ENCODE measurements at regions not wholly inside any gene's neighbourhood (a gene's known extent, or its start where the extent isn't known, plus 50 kb on each side); places are given as distances from the start of the nearest gene placed in this dataset.

DNA sequence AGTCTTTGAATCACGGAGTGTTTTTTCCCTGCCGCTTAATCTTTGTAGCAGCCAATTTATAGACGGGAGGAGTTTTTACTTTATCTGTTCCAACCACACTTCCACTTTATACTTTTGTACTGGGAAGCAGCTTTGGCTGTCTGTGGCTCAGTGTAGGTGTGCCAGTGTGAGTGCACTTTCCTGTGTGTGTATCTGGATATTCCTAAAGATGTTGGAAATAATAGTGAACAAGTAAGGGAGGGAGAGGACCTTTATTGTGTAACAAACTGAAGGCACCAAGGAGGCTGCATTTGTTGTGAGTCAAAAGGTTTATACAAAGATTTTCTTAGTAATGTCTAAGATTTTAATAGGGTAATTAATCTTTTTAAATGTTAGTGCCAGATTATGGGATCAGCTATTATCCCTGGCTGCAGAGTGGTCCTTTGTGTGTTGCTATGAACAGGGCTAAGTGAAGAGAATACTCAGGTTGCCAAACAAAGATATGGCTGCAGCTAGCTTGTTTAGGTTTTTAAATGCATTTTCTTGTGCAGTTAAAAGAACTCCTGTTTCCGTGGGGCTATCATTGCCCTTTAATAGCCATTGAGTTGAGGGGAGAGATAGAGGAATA lies 226.3 kb downstream of the RNF144B start:
- H3K9me2 ChIP-seq (replicated peaks; ENCODE audit: insufficient read depth, low read length) = no peaks in the 10 kb centered on the region
- TF ChIP-seq EZH2 (optimal IDR thresholded peaks at IDR 0.05; ENCODE audit: low read depth, low read length) = no peak
- no peak for TF ChIP-seq CTCF (IDR thresholded peaks at IDR 0.05; ENCODE audit: low read length)
- no peak for TF ChIP-seq EZH2phosphoT487 (IDR thresholded peaks at IDR 0.05; ENCODE audit: low read length)
- H3K36me3 ChIP-seq (replicated peaks; ENCODE audit: insufficient read depth, low read length) = no peaks in the 10 kb centered on the region
- H3F3A ChIP-seq (ENCODE audit: insufficient read depth, low read length) = no peaks in the 10 kb centered on the region
- no peak overlapping the region for H3K4me2 ChIP-seq (ENCODE audit: low read depth, low read length)
- H2AFZ ChIP-seq (ENCODE audit: low read length) = no peak overlapping the region
- no peak overlapping the region for H3K27ac ChIP-seq (ENCODE audit: low read length)
- H3K27me3 ChIP-seq (replicated peaks; ENCODE audit: insufficient read depth, low read length) = no peaks in the 10 kb centered on the region
- H3K9ac ChIP-seq (ENCODE audit: low read length) = no peak overlapping the region
- H3K4me1 ChIP-seq (ENCODE audit: low read length) = no peaks in the 10 kb centered on the region
- no peaks in the 10 kb centered on the region for H4K20me1 ChIP-seq (ENCODE audit: insufficient read depth, low read length)
- no peak for DNase-seq
- H3K79me2 ChIP-seq (ENCODE audit: low read length) = no peaks in the 10 kb centered on the region
- no peak overlapping the region for H3K4me3 ChIP-seq (ENCODE audit: low read length)
- H3K9me3 ChIP-seq (replicated peaks; ENCODE audit: insufficient read depth, low read length) = no peaks in the 10 kb centered on the region

- Histone ChIP-seq H3K4me2 (ENCODE audit: low read depth, low read length) (no peak overlapping the region), H3K36me3 (replicated peaks; ENCODE audit: insufficient read depth, low read length) (no peaks in the 10 kb centered on the region), H3K4me3 (ENCODE audit: low read length) (no peak overlapping the region), H3K4me1 (ENCODE audit: low read length) (no peaks in the 10 kb centered on the region), H3K79me2 (ENCODE audit: low read length) (no peaks in the 10 kb centered on the region), H3K9me3 (replicated peaks; ENCODE audit: insufficient read depth, low read length) (no peaks in the 10 kb centered on the region), H3K27ac (ENCODE audit: low read length) (no peak overlapping the region), H3F3A (ENCODE audit: insufficient read depth, low read length) (no peaks in the 10 kb centered on the region), H4K20me1 (ENCODE audit: insufficient read depth, low read length) (no peaks in the 10 kb centered on the region), H2AFZ (ENCODE audit: low read length) (no peak overlapping the region), H3K9ac (ENCODE audit: low read length) (no peak overlapping the region), H3K9me2 (replicated peaks; ENCODE audit: insufficient read depth, low read length) (no peaks in the 10 kb centered on the region), H3K27me3 (replicated peaks; ENCODE audit: insufficient read depth, low read length) (no peaks in the 10 kb centered on the region)
- no peak for DNase-seq
- no peak for TF ChIP-seq EZH2phosphoT487 (IDR thresholded peaks at IDR 0.05; ENCODE audit: low read length)
- TF ChIP-seq EZH2 (optimal IDR thresholded peaks at IDR 0.05; ENCODE audit: low read depth, low read length) = no peak
- no peak for TF ChIP-seq CTCF (IDR thresholded peaks at IDR 0.05; ENCODE audit: low read length)
These were observed 242.4 kb downstream of the RNF144B start for GRCh38 chr6:18629571-18629970.

DNA sequence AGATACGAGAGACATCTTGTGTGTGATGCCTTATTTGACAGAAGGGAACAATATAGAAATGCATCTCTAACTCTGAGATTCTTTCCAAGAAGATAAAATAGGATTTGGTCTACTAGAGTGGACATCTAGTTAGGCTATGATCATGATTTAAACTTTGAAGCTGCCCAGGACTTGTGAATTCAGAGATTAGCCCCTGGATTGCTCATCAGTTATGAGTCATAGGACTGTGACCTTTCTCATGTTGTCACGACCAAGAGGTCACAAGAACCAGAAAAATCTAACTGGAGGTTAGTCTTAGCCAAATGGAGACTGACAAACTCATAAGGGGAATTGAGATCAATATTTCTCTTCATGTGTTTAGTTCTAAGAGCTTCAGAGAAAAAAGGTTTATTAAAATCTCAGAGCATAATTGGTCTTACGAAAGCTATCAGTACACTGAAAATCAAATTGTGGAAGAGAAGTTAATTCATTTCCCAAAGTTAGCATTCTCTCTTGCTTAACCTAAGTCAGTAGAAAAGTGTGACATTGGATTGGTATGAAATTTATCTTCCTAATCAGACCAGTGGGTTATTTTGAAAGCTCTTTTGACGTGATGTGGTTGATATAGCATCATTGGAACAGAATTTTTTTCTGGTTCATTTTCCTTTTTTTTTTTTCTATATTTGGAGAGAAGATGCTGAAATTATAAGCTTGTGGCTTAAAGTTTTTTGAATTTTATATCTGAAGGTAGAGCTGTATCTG lies 245.7 kb downstream of the RNF144B start:
- Histone ChIP-seq H3K9me2 (replicated peaks; ENCODE audit: insufficient read depth, low read length) (no peaks in the 10 kb centered on the region), H3K27me3 (replicated peaks; ENCODE audit: insufficient read depth, low read length) (no peaks in the 10 kb centered on the region), H3K79me2 (ENCODE audit: low read length) (no peaks in the 10 kb centered on the region), H4K20me1 (ENCODE audit: insufficient read depth, low read length) (no peaks in the 10 kb centered on the region), H3K4me1 (ENCODE audit: low read length) (no peaks in the 10 kb centered on the region), H3K36me3 (replicated peaks; ENCODE audit: insufficient read depth, low read length) (no peaks in the 10 kb centered on the region), H3K9me3 (replicated peaks; ENCODE audit: insufficient read depth, low read length) (no peaks in the 10 kb centered on the region), H2AFZ (ENCODE audit: low read length) (no peak overlapping the region), H3K4me3 (ENCODE audit: low read length) (no peak overlapping the region), H3F3A (ENCODE audit: insufficient read depth, low read length) (no peaks in the 10 kb centered on the region), H3K27ac (ENCODE audit: low read length) (no peak overlapping the region), H3K4me2 (ENCODE audit: low read depth, low read length) (no peak overlapping the region), H3K9ac (ENCODE audit: low read length) (no peak overlapping the region)
- DNase-seq = no peak
- TF ChIP-seq CTCF (IDR thresholded peaks at IDR 0.05; ENCODE audit: low read length) = no peak
- TF ChIP-seq EZH2phosphoT487 (IDR thresholded peaks at IDR 0.05; ENCODE audit: low read length) = no peak
- no peak for TF ChIP-seq EZH2 (optimal IDR thresholded peaks at IDR 0.05; ENCODE audit: low read depth, low read length)

Measured in MM.1S (cell line).